Activated T-helper 1 cell treated with anti-CD3 and anti-CD28 coated beads, Interleukin-2, amount 50 U/mL, for 16 hours (primary cell): ENCODE measurements at regions not wholly inside any gene's neighbourhood (a gene's known extent, or its start where the extent isn't known, plus 50 kb on each side); places are given as distances from the start of the nearest gene placed in this dataset.

Experiments used
- DNase-seq, 2 donors: peaks; one replicate each; pipeline ENCODE4 v3.0.0-alpha.2; 2020; ENCODE audit warnings: low read depth in 1 of 2, low spot score in 1 of 2

DNA sequence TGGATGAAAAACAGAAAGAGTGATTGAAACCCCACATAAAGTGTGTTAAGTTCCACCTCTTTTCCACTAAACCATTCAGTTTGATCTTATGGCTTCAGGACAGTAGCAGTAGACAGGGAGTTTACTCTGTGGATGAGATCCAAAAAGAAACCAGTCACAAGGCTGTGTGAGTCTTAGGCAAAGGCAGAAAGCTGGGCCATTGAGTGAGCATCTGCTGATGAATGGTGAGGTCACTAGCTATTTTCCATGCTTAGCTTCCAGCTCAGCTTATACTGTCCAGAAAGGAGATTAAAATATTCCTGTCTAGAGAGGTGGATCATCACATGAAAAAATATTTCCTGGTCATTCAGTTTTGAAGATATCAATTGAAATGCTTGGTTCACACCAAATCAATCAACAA is 1643.9 kb downstream of the HACE1 start:
- no peak for DNase-seq

DNA sequence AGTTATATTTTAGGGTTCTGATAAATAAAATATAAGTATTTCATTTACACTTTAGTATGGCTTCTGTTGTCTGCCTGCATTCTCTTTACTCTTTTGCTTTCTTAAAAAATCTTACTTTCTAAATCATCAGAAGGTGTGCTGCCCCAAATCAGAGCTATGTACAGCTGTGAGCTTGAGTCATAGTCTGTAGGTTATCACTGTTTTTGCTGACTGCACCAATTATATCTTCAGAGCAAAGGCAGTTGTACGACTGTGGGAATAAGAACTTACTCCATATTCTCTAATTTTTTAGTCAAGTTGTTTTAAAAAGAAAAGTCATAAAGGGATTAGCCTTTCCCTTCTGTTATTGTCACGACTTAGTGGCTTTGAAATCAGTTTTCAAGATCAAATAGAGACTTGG is 1649.0 kb downstream of the HACE1 start:
- no peak for DNase-seq

DNA sequence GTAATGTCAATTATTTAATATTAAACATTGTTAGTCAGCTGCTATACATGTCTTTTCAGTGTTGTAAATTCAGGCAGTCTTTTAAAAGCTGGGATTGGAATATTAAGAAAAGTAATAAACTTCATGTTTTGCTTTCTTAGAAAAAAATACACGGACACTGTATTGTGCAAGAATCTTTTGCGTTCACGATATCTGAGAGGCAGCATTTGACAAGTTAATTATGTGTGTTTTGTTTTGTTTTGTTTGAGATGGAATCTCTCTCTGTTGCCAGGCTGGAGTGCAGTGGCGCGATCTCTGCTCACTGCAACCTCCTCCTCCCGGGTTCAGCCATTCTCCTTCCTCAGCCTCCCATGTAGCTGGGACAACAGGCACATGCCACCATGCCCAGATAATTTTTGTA is 1661.3 kb downstream of the HACE1 start:
- no peak for DNase-seq

DNA sequence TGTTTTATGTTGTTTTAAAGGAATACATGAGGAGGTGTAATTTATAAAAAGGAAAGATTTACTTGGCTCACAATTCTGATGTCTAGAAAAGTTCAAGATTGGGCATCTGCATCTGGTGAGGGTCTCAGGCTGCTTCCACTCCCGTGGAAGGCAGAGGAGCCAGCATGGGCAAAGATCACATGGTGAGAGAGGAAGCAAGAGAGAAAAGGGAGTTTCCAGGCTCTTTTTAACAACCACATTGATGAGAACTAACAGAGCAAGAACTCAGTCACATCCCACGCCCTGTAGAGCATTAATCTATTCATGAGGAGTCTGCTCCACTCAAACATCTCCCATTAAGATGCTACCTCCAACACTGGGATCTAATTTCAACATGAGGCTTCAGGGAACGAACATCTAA is 1666.3 kb downstream of the HACE1 start:
- DNase-seq = no peak

DNA sequence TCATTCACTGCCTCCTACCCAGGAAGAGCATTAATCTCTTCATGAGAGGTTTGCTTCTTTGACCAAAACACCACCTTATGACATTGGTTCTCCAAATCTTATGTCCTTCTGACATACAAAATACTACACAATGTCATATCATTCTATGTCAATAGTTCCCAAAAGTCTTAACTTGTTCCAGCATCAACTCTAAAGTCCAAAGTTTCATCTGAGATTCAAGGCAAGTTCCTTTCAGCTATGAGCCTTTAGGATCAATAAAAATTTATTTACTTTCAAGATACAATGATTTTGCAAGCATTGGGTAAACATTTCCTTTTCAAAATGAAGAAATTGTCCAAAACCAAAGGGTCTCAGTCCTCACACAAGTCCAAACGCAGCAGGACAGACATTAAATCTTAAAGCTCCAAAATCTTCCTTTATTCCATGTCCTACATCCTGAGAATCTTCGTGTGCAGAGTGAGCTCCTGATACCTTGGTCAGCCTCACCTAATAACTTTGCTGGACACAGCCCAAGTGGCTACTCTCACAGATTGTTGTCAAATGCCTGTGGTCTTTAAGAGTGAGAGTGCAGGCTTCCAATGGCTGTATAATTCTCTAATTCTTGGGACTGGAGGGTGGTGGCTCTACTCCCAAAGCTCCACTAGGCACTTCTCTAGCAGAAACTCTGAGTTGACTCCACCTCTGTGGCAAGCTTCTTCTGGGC is 1668.2 kb downstream of the HACE1 start:
- no peak for DNase-seq

DNA sequence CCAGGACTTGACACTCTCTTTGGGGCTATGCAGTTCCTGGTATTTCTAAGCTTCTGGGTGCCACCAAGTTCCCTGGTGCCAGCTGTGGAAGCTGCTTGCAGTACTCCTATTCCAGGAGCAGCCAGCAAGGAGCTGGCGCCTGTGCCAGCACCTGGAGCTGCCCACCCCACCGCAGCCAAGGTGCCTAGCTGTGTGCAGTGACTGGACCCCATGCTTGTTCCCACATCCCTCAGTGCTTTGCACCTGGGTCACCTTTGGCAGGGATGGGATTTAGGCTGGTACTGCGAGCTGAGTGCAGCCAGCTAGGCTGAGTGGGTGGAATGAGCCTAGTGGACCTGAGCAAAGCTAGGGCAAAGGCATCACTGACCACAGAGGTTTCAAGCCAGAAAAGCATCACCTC is 1674.9 kb downstream of the HACE1 start:
- no peak for DNase-seq

DNA sequence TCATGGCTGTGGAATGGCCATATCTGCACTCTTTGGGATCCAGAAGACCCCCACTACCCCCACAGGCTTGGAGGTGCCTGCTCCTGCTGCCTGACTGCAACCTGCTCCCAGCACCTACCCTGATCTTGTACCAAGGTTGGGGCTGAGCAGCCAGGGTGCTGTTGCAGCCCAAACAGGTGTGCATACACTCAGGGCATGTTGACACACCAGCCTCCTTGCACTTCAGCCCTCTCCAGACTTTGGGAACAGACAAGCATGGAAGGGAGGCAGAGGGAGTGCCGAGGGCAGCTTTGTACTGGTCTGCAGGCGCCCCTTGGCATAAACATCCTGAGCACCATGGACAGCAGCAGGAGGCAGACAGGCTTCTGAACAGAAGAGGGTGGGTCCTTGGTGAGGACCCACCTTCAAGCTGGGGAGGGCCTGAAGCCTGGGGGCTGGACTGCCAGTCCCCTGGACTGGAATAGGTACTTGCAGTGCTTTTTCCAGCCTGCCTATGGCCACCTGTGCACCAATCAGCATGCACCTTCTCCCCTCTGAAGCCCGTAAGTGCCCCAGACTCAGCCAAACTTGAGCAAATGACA is 1675.8 kb downstream of the HACE1 start:
- no peak for DNase-seq

DNA sequence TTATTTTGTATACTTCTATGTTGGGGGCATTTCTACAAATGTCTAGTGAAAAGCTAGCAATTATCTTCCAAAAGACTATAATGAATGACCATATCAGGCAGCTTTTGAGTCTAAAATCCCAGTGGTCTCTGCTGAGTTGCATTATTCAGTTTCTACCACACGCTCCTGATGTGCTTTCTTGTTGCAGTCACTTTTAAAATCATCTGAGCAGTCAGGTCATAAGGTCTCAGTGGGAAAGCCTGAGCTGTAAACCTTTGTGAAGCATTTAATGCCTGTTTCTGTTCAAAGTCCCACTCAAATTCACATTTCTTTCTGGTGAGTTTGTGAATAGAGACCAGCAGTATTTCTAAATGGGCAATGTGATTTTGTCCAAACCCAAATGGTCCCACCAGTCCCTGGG is 1681.5 kb downstream of the HACE1 start:
- no peak for DNase-seq

DNA sequence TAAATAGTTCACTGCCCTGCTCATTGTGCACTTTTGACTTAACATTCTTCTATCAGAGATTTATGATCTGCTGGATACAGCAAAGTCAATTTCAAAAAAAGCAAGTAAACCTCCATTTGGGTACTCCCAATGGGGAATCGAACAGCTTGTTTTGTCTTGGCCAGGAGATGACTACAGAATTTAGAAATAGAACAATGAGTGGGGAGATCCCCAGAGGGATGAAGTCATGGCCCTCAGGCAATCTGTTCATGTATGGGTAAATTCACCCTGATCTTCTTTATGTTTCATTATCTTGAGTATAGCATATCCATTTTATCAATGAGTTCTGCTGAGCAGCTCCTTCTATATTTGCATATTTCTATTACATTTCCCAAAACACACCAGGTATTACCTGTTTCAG is 1681.9 kb downstream of the HACE1 start:
- no peak for DNase-seq

DNA sequence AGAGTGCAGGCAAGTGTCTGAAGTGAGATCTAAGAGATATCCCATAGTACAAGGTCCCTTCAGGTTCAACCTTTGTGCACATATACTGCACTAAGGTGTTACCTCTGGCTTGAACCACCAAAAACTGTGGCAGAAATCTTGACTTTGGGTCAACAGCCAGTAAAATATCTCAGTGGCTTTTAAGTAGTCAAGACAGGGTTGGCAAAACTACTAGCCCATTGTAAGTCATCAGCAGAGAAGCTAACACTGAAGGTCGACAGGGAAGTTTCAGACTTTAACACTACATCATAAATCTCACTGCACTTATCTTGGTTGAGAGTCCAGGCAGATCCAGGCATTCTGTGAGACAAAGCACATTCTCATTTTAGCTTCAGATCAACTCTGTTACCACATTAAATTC is 1684.7 kb downstream of the HACE1 start:
- DNase-seq = no peak

DNA sequence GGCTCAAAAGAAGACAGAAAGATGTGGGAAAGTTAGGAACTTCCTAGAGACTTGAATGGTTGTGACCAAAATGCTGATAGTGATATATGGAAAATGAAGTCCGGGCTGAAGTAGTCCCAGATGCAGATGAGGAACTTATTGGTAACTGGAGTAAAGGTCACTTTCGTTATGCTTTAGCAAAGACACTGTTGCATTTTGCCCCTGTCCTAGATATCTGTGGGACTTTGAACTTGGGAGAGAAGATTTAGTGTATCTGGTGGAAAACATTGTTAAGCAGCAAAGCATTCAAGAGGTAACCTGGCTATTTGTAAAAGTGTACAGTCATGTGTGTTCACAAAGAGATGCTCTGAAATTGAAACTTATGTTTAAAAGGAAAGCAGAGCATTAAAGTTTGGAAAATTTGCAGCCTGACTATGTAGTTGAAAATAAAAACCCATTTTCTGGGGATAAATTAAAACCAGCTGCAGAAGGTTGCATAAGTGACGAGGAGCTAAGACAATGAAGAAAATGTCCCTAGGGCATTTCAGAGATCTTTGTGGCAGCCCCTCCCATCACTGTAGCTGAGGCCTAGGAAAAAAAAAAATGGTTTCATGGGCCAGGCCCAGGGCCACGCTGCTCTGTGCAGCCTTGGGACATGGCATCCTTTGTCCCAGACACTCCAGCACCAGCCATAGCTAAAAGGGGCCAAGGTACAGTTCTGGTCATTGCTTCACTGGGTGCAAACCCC is 1692.2 kb downstream of the HACE1 start:
- DNase-seq = no peak

DNA sequence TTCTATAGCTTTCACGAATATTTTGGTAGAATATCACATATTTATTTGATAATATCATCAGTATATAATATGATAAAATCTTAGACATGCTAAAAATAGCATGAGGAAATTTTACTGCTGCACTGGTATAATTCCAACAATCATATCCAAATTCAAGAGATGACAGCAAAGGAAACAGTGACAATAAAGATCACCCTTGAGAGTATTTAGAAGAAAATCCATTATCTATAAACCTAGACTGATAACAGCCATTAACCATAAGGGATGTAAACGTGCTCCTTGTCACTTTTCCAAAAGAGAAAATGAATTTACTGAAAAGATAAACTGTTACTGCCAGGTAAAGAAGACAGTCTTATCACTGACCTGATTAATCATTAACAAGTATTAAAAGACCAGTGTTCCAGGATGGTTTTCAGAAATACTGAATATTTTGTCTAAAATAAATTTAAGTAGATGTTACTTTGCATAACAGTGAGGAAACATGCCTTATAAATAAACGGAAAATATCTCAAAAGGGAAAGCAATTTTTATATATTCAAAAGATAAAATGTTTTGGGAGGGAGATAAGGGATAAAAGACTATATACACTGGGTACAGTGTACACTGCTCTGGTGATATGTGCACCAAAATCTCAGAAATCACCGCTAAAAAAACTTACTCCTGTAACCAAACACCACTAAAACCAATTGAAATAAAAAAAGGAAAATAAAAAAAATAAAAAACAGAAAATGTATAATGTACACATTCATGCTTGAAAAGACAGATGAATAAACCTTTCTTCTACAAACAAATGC is 1704.7 kb downstream of the HACE1 start:
- no peak for DNase-seq

DNA sequence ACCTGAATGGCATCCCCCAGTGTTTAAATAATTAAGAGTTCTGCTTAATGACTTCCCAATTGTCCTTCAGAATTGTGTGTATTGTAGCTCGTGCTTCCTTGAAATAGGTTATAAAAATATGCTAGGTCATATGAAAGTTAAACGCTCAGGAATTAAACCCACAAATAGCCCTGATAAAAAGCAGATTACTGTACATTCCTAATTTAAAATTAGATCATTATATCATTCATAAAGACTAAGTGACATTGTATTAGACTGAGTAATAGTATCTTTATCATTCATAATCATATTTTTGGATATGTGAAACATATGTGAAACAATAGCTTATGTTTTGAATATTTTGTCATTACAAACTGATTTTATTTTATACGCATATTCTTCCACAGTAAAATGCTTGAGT is 1706.7 kb downstream of the HACE1 start:
- no peak for DNase-seq

DNA sequence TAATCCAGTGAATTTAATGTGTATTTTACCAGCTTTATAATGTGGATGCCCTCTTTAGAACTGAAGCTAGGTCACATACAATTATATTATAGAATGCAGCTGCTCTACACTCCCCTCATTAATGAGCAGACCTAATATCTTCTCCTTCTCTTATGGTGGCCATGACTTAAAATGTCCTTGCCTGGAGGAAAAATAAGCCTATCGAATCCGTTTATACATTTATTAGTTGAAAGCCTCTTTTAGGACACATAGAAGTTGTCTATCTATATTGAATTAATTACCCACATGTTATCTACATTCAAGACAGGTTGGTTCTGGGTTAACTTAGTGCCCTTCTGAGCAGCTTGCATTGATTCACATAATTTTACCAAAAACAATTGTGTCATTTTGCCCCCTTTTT is 1716.8 kb downstream of the HACE1 start:
- DNase-seq = no peak

DNA sequence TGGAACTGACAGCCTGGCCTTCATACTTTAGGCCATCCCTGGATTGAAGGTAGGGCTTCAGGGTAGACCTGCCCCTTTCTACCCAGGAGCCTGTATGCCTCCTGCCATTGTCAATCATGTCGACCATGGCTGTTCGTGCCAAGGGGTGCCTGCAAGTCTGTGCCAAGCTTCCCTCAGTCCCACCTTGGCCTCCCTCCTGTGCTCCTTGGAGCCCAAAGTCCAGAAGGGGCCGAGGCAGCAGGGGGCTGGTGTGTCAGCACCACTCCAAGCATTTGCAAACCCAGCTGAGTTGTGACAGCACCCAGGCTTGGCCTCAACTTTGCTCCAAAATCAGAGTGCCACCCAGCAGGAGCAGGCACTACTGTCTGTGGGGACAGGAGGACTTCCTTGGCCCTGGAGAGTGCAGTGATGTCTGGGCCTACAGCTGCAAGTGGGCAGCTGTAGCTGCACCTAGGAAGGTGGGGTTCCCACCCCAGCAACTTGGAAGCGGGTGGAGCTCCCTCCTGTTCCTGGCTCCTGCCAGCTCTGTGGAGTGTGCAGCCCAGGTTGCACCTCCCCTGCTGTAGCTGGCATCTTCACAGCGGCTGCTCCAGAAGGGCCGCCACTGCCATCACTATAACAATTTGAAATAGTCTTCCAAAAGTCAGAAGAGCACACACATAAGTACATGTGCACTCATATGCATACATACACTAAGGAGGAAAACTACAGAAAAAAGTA is 1719.3 kb downstream of the HACE1 start:
- no peak for DNase-seq

DNA sequence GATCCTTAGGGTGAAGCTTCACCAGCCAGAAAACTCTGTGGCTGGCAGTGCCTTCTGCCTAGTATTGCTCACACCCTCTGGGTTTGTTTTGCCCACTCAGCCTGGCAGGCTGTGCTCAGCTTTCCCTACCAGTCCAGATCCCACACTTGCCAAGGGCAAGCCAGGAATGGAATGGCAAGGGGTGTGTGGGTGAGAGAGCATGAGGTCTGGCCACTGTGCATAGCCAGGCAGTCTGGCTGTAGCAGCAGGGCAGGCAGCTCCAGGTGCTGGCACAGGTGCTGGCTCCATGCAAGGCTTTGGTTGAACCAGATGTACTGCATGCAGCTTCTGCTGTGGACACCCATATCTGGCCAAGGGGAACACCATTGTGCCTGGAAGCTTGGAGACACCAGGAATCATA is 1720.3 kb downstream of the HACE1 start:
- no peak for DNase-seq

DNA sequence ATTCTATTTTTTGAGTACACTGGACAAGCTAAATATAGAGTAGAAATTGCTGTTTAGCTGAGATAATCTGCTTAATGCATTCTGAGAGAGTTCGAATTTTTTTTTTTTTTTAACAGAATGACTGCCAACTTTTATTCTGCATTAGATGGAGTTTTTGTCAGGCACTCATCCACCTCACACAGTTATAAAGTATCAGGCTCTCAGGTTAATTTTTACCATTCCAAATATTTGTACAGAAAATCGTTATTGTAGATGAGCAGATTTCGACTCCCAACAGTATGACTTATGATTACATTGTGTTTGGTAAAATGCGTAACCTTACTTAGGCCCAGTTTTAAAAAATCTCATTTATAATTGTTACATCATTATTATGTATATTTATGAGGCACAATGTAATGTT is 1731.0 kb downstream of the GRIK2 start:
- DNase-seq = no peak

DNA sequence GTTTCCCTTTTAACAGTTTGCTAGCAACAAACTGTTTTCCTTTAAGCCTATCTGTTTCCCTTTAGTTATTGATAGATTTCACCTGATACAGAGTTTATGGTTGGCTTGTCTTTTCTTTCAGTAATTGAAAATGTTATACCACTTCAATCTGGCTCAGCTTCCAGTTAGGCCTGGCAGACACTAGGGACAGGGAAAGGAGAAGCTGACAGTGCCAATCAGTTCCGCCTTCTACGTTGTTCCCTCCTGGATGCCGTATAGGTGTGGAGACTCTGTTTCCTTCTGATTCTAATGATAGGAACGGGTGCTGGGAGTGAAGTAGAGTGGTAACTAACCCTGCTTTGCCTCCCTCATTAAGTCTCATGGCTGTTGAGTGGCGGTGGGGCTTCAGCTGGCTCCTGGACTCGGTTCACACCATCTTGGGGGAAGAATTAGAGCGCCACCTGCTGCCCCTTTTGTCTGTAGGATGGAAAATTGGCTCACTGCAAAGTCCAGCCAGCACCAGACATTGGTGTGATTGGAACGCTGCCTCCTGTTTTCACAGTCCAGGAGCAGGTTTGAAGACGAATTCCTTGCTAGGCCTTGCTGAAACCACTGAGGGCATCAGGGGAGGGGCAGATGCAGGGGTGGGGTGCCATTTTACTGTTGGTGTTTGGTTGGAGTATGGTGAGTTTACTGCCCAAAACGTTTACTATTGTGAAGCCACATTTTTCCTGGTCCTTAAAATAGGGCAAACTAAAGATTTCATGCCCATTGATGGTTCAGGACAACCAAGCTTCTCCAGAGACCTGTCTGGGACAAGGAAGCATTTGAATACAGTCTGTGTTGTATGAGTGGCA is 1729.5 kb downstream of the GRIK2 start:
- no peak for DNase-seq

DNA sequence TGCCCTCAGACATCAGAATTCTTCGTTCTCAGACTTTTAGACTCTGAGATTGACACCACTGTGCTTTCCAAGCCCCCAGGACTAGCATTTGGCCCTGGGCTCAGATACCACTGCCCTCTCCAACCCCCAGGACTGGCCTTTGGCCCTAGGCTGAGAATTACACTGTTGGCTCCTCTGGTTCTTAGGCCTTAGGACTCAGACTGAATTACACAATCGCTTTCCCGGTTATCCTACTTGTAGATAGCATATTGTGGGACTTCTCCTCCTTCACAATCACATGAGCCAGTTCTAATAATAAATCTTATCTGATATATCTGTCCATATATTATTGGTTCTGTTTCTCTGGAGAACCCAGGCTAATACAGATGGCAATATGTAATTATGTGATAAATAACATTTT is 1725.5 kb downstream of the GRIK2 start:
- DNase-seq = no peak

DNA sequence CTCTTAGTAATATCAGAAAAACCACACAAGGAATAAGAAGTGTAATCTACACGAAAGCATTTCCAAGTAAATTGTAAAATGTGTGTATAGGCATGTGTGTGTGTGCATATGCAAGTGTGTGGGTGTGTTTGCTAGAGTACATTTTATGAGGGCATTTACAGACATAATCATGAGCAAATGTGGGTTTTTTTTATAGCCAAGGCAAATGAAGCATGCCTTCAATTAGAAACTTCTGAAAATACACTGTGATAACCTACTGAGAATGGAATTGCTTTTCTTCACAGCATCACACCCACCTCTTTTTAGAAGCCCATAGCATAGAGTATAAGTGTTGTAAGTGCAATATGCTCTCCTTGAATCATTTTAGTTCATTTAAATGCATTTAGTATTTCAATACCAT is 1721.1 kb downstream of the GRIK2 start:
- DNase-seq = no peak
